K562 (cell line): ENCODE measurements at regions not wholly inside any gene's neighbourhood (a gene's known extent, or its start where the extent isn't known, plus 50 kb on each side); places are given as distances from the start of the nearest gene placed in this dataset.

ENCODE experiments used
- ATAC-seq: fragments of 200-7000 bp; cut with Tn5 transposase; 3 replicates; pipeline ENCODE4 v1.9.1; 2020; ENCODE audit warnings: moderate library complexity
- BruUV-seq: library from RNA; stranded (reverse); fragments of 400-500 nt; replicated peaks from 2 replicates; lab custom pipeline; 2021; lab: Mats Ljungman, UMichigan
- CTCF ChIA-PET: fragments of 300-600 bp; formaldehyde crosslinking; extraction: SDS; loops from one replicate; lab custom pipeline; 2021; ENCODE audit warnings: low intra/inter-chr PET ratio; lab: Yijun Ruan, JAX
- POLR2A ChIA-PET: fragments of 300-600, 350-650 bp; sonication (Branson Sonifier 250); formaldehyde crosslinking; extraction: SDS; loops from one replicate; lab custom pipeline; 2021; ENCODE audit warnings: antibody characterized with exemption, inconsistent platforms; lab: Yijun Ruan, JAX
- DNase-seq, 4 experiments: peaks; one replicate each; pipeline versions ENCODE4 v3.0.0 to v3.0.0-alpha.2; 2011 to 2018; ENCODE audit warnings: low spot score in 3 of 4, mixed read lengths in 3 of 4; ENCODE audit errors: extremely low read depth in 1 of 4
- FAIRE-seq: peaks from 2 replicates; lab custom pipeline; 2011; peaks lifted over from hg19 to GRCh38; lab: Jason Lieb, UNC
- H2AFZ ChIP-seq: 2 replicates; pipeline ENCODE4 v1.6.0; 2011; ENCODE audit warnings: low read depth, low read length, control low read depth, inconsistent platforms
- H3K27ac ChIP-seq: fragments of 200-600 bp; 3 replicates; pipeline ENCODE4 v1.8.0; 2011; ENCODE audit warnings: low read depth, mild to moderate bottlenecking, control low read depth, inconsistent platforms, low read length, moderate library complexity, mixed read lengths; ENCODE audit errors: extremely low read depth
- H3K27me3 ChIP-seq, 2 experiments: fragments of 300-600 bp in 1 of 2; 2 replicates in 1 of 2; 3 replicates in 1 of 2; pipeline versions ENCODE4 v1.6.0 to v1.8.0; 2011; ENCODE audit warnings: inconsistent platforms in 2 of 2, low read length in 2 of 2, mild to moderate bottlenecking in 1 of 2, mixed read lengths in 1 of 2, moderate library complexity in 1 of 2; ENCODE audit not compliant: control insufficient read depth in 2 of 2, insufficient read depth in 2 of 2
- H3K36me3 ChIP-seq: fragments of 300-600 bp; 3 replicates; pipeline ENCODE4 v1.8.0; 2011; ENCODE audit warnings: mild to moderate bottlenecking, low read length, inconsistent platforms; ENCODE audit not compliant: control insufficient read depth, insufficient read depth
- H3K4me1 ChIP-seq, 2 experiments: fragments of 200-600 bp in 1 of 2; replicated peaks in 1 of 2; 2 replicates in 1 of 2; 3 replicates in 1 of 2; pipeline versions ENCODE4 v1.5.1 to v1.8.0; 2011; ENCODE audit warnings: inconsistent platforms in 2 of 2, low read length in 2 of 2, mild to moderate bottlenecking in 1 of 2, mixed read lengths in 1 of 2, moderate library complexity in 1 of 2; ENCODE audit not compliant: control insufficient read depth in 2 of 2, insufficient read depth in 2 of 2
- H3K4me2 ChIP-seq: 2 replicates; pipeline ENCODE4 v1.6.1; 2011; ENCODE audit warnings: low read length, control low read depth, inconsistent platforms, mixed read lengths; ENCODE audit not compliant: insufficient read depth
- H3K4me3 ChIP-seq: fragments of 200-600 bp; sonication (generic), shearing (Covaris generic); 2 replicates; pipeline ENCODE4 v1.5.1; 2016; ENCODE audit warnings: control low read depth, inconsistent platforms
- H3K79me2 ChIP-seq: fragments of 200-600 bp; 3 replicates; pipeline ENCODE4 v1.8.0; 2011; ENCODE audit warnings: low read length, inconsistent platforms; ENCODE audit not compliant: control insufficient read depth, insufficient read depth
- H3K9ac ChIP-seq, 2 experiments: 2 replicates each; pipeline versions ENCODE4 v1.6.0 to v1.6.1; 2011; ENCODE audit warnings: low read depth in 2 of 2, low read length in 2 of 2, control low read depth in 1 of 2, inconsistent platforms in 1 of 2, mild to moderate bottlenecking in 1 of 2, mixed read lengths in 1 of 2; ENCODE audit not compliant: insufficient read depth in 1 of 2
- H3K9me1 ChIP-seq: one replicate; pipeline ENCODE4 v1.6.0; 2011; ENCODE audit warnings: inconsistent platforms, mild to moderate bottlenecking, low read length, moderate library complexity; ENCODE audit not compliant: control insufficient read depth, insufficient read depth
- H3K9me3 ChIP-seq: replicated peaks from 2 replicates; pipeline ENCODE4 v1.5.1; 2011; ENCODE audit warnings: low read depth, low read length, inconsistent platforms; ENCODE audit not compliant: control insufficient read depth, insufficient read depth
- H4K20me1 ChIP-seq: replicated peaks from 2 replicates; pipeline ENCODE4 v1.6.1; 2011; ENCODE audit warnings: low read length, inconsistent platforms, mixed read lengths; ENCODE audit not compliant: control insufficient read depth, insufficient read depth
- ASH1L ChIP-seq: fragments of 450-650 bp; IDR thresholded peaks from 2 replicates; pipeline ENCODE4 v1.6.1; 2018; ENCODE audit warnings: borderline replicate concordance, mild to moderate bottlenecking, low read depth; ENCODE audit not compliant: partially characterized antibody
- BMI1 ChIP-seq: fragments of 150-350 bp; IDR thresholded peaks from 2 replicates; pipeline ENCODE4 v1.6.1; 2014; ENCODE audit warnings: low read length
- CEBPB ChIP-seq: fragments of 450-650 bp; IDR thresholded peaks from 2 replicates; pipeline ENCODE4 v1.6.1; 2016; ENCODE audit warnings: missing genetic modification characterization, missing compliant biosample characterization
- ERF ChIP-seq: fragments of 450-650 bp; formaldehyde crosslinking; IDR thresholded peaks from 2 replicates; pipeline ENCODE4 v1.4.0; 2020; ENCODE audit warnings: mild to moderate bottlenecking, mixed read lengths
- FOXK2 ChIP-seq, 2 experiments: fragments of 450-650 bp; IDR thresholded peaks in 1 of 2; conservative IDR thresholded peaks in 1 of 2; 2 replicates each; pipeline ENCODE4 v1.6.1; 2016; ENCODE audit warnings: low read depth in 2 of 2, mild to moderate bottlenecking in 1 of 2
- HCFC1 ChIP-seq: IDR thresholded peaks from 2 replicates; pipeline ENCODE4 v1.6.1; 2012; ENCODE audit warnings: low read depth, low read length, improper control_type of control experiment
- HDAC2 ChIP-seq: fragments of 450-650 bp; IDR thresholded peaks from 2 replicates; pipeline ENCODE4 v1.6.1; 2016; ENCODE audit warnings: mild to moderate bottlenecking
- KLF1 ChIP-seq: fragments of 450-650 bp; IDR thresholded peaks from 2 replicates; pipeline ENCODE4 v1.6.1; 2016; ENCODE audit warnings: missing genetic modification characterization, missing compliant biosample characterization
- YY1 ChIP-seq, 3 experiments: IDR thresholded peaks; 2 replicates each; pipeline ENCODE4 v1.6.1; 2011; ENCODE audit warnings: low read length in 2 of 3, mild to moderate bottlenecking in 2 of 3, moderate library complexity in 2 of 3, borderline replicate concordance in 1 of 3, control low read depth in 1 of 3, low read depth in 1 of 3; ENCODE audit not compliant: insufficient read depth in 3 of 3, insufficient replicate concordance in 2 of 3, control insufficient read depth in 1 of 3, insufficient read length in 1 of 3; ENCODE audit errors: extremely low read depth in 1 of 3
- ZMIZ1 ChIP-seq, 2 experiments: fragments of 150-350 bp in 1 of 2; IDR thresholded peaks; 2 replicates each; pipeline ENCODE4 v1.6.1; 2012 to 2016; ENCODE audit warnings: low read depth in 2 of 2, low read length in 2 of 2, mild to moderate bottlenecking in 1 of 2, moderate library complexity in 1 of 2
- ZNF175 ChIP-seq: fragments of 200-800 bp; sonication (Bioruptor generic); IDR thresholded peaks from 2 replicates; pipeline ENCODE4 v1.6.1; 2016; ENCODE audit warnings: low read depth, mild to moderate bottlenecking, missing genetic modification characterization, missing compliant biosample characterization
- ZNF239 ChIP-seq: fragments of 250-450 bp; sonication (Bioruptor Pico); IDR thresholded peaks from 2 replicates; pipeline ENCODE4 v1.4.0; 2020; ENCODE audit warnings: mild to moderate bottlenecking
- ZNF589 ChIP-seq: fragments of 200-800 bp; sonication (Bioruptor generic); IDR thresholded peaks from 2 replicates; pipeline ENCODE4 v1.6.1; 2016; ENCODE audit warnings: low read depth, missing genetic modification characterization, missing compliant biosample characterization
- ZNF79 ChIP-seq: fragments of 250-450 bp; sonication (Bioruptor Pico); IDR thresholded peaks from 2 replicates; pipeline ENCODE4 v1.4.0; 2020; ENCODE audit warnings: low read depth, mild to moderate bottlenecking, moderate library complexity
- WGBS: fragments of 100-300 bp; shearing (Covaris generic); methylation state at CpG from one replicate; pipeline ENCODE4 v1.1.6; 2016; ENCODE audit warnings: low coverage, mixed read lengths; ENCODE audit not compliant: insufficient coverage; ENCODE audit errors: missing lambda C conversion rate; 5-methylcytosine and 5-hydroxymethylcytosine counted together
- in situ Hi-C: fragments of 300-500 bp; cut with MboI; formaldehyde crosslinking; loops from 4 replicates; pipeline ENCODE4 v1.15.0; 2018; ENCODE audit warnings: inconsistent platforms, mixed read lengths
- intact Hi-C: fragments of 100-400 bp; cut with micrococcal nuclease; formaldehyde crosslinking; loops from 2 replicates; pipeline ENCODE4 v1.14.2; 2022
- TF ChIP-seq, protein P1 (sequence below), 2 experiments: IDR thresholded peaks; 2 replicates each; pipeline ENCODE4 v1.6.1; 2011; ENCODE audit warnings: borderline replicate concordance in 1 of 2, control low read depth in 1 of 2, low read depth in 1 of 2, low read length in 1 of 2, mild to moderate bottlenecking in 1 of 2, mixed read lengths in 1 of 2, moderate library complexity in 1 of 2; ENCODE audit not compliant: insufficient read depth in 1 of 2, insufficient read length in 1 of 2, poor library complexity in 1 of 2, severe bottlenecking in 1 of 2; ENCODE audit errors: extremely low read depth in 1 of 2

DNA sequence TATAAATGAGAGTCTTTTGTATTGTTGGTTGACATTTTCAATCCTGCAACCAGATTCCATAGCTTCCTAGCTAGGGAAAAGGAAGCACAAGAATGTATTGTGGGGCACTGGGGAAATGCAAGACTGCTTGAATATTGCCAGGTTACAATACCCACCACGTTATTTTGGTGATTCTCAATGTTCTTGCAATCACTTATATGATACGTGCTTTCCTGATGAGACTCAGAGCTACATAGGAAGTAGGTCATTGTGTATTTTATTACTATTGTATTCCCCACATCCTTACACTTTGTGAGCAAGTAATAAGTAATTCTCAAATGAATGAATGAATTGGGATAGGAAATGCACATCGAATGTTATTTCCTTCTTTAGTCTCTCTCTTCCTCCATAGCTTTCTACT is 217.1 kb upstream of the CD180 start (continued):
- TF ChIP-seq ZMIZ1 (IDR thresholded peaks at IDR 0.05; ENCODE audit: low read depth in 2 of 2, low read length in 2 of 2) (no peak), BMI1 (no peak), KLF1 (tag) (no peak), ASH1L (no peak), CEBPB (tag) (no peak), ZNF175 (CRISPR knock-in tag) (no peak), ZNF79 (no peak)

DNA sequence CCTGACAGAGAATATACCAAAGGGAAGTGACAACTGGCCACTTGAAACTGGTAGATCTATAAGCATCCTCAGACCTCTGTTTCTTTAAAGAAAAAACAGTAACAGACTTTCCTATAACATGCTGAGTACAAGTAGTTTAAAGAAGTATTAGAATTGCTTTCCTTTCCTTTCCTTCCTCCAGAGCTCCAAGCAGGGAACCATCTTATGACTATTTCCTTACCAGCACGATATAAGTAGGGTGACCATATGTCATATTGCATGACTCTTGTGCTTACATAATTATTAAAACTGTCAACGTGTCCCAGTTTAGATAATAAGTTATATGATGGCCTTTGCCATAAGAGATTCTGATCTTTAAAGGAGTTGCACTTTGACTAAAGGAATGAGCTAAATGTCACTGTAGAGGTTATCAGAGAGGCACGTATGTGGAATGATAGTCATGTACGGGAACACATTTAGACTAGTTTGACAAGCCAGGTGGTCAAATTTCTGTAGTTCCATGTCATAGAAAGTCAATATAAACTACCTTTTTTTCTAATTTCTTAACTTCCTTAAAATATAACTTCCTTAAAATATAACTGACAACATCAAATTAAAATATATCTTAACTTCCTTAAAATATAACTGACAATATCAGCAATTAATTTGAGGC is 212.7 kb upstream of the CD180 start:
- Histone ChIP-seq H3K36me3 (no peaks in the 10 kb centered on the region), H3K9me3 (no peaks in the 10 kb centered on the region), H3K4me1 (no peaks in the 10 kb centered on the region), H3K4me2 (no peak overlapping the region), H3K9ac (no peak overlapping the region), H4K20me1 (no peaks in the 10 kb centered on the region), H3K79me2 (no peaks in the 10 kb centered on the region), H3K27me3 (no peaks in the 10 kb centered on the region), H3K4me3 (no peak overlapping the region), H2AFZ (no peak overlapping the region), H3K27ac (no peak overlapping the region), H3K9me1 (no peaks in the 10 kb centered on the region)
- FAIRE-seq (no peak), DNase-seq (no peak), ATAC-seq (no peak)
- ChIA-PET POLR2A (no interaction called here), CTCF (no interaction called here)
- WGBS: 0% methylated on average over 4 of the region's 4 CpGs
- in situ Hi-C loops: no loop called here
- no TSS peak for BruUV-seq
- intact Hi-C loops: no loop called here
- TF ChIP-seq HCFC1 (no peak), ZNF589 (CRISPR knock-in tag) (no peak), YY1 (IDR thresholded peaks at IDR 0.05; ENCODE audit: borderline replicate concordance in 1 of 3, control insufficient read depth in 1 of 3, extremely low read depth in 1 of 3, insufficient read depth in 3 of 3, insufficient read length in 1 of 3, insufficient replicate concordance in 2 of 3, low read depth in 1 of 3, low read length in 2 of 3) (no peak), ZNF239 (CRISPR knock-in tag) (no peak), HDAC2 (no peak), ERF (CRISPR knock-in tag) (no peak), FOXK2 (conservative IDR thresholded peaks at IDR 0.05 in 1 of 2, IDR thresholded peaks at IDR 0.05 in 1 of 2; ENCODE audit: low read depth in 2 of 2) (no peak)
- TF ChIP-seq, protein P1, sequence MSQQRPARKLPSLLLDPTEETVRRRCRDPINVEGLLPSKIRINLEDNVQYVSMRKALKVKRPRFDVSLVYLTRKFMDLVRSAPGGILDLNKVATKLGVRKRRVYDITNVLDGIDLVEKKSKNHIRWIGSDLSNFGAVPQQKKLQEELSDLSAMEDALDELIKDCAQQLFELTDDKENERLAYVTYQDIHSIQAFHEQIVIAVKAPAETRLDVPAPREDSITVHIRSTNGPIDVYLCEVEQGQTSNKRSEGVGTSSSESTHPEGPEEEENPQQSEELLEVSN (IDR thresholded peaks at IDR 0.05; ENCODE audit: borderline replicate concordance in 1 of 2, extremely low read depth in 1 of 2, insufficient read depth in 1 of 2, insufficient read length in 1 of 2, low read depth in 1 of 2, low read length in 1 of 2, poor library complexity in 1 of 2, severe bottlenecking in 1 of 2): no peak
